GM18517 (cell line): ENCODE measurements at regions not wholly inside any gene's neighbourhood (a gene's known extent, or its start where the extent isn't known, plus 50 kb on each side); places are given as distances from the start of the nearest gene placed in this dataset.

Source experiments
- ATAC-seq: cut with Tn5 transposase; IDR thresholded peaks from one replicate; pipeline ENCODE4 v1.9.1; 2021; ENCODE audit warnings: mild to moderate bottlenecking, moderate library complexity; ENCODE audit not compliant: unreplicated experiment

DNA sequence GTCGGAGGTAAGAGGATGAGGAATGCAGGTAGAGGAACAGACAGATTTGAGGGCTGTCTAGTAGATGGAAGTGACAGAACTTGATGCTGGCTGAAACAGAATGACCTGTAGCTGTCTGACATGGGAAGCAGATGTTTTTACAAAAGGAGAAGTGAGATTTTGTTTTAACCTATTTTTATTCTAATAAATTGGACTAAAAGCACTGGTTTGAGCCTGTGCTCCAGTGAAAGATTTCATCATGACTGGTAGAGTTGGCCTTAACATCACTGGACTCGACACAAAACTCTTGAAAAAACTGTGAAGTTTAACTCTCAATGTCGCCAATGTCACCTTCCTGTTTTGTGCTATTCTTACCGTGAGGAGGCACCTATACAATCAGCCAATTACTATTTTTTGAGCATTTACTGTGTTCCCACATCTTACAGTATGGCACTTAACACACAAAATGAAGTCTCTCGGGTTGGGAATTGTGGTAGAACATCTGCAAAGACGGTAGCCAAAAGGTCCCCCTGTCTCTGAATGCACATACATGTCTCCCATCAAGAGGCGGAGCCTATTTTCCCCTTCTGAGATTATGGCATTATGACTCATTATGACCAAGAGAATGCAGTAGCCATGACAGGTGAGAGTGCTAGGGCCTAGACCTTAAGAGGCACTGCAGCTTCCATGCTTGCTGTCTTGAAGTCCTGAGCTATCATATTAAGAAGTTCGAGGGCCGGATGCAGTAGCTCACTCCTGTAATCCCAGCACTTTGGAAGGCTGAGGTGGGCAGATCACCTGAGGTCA, 93.2 kb downstream of the FOXF2 start:
- peak; percentile 84 for ATAC-seq

DNA sequence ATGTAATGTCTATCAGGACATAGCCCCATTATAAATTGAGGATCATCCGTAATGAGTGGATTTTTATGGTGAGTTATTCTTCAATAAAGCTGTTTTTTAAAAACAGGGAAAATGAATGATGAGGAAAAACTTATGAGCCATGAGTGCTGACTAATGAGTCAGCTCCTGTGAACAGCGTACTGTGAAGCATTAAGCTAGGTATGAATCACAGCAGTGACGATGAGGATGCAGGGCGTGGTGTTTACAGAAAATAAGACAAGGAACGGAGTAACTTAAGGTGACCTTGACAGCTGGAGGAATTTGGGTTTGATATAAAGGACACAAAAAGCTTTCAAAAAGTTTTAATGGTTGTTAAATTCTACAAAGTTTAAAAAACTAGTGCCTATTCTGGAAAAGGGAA, 96.3 kb downstream of the FOXF2 start:
- ATAC-seq = no peak

GRCh38 chr6:1486387-1486786, 97.0 kb downstream of the FOXF2 start:
- no peak for ATAC-seq

- no peak for ATAC-seq
These were observed 97.9 kb downstream of the FOXF2 start for GRCh38 chr6:1487239-1487638.

GRCh38 chr6:1491025-1491424, 101.6 kb downstream of the FOXF2 start:
- no peak for ATAC-seq

- no peak for ATAC-seq
These were observed 102.4 kb downstream of the FOXF2 start for GRCh38 chr6:1491591-1492319.

DNA sequence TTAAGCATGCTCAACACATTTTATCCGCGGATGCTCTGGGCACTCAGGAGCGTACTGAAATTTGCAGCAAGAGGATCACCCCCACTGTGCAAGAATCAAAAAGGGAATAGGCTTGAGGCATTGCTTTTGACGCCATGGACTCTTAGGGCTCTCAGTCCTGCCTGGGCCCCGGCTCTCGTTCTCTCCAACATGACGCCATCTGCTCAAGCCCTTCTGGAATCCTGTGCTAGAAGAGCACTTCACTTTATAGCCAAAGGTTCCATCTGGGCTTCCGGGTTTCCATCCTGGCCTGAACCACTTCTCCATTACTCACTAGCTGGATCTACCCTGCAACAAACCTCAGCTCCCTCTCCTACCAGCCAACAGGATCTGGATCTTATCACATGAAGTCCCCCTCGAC, 105.3 kb downstream of the FOXF2 start:
- no peak for ATAC-seq

- no peak for ATAC-seq
These were observed 106.0 kb downstream of the FOXF2 start for GRCh38 chr6:1495344-1495743.

- no peak for ATAC-seq
These were observed 106.7 kb downstream of the FOXF2 start for GRCh38 chr6:1496092-1496491.

DNA sequence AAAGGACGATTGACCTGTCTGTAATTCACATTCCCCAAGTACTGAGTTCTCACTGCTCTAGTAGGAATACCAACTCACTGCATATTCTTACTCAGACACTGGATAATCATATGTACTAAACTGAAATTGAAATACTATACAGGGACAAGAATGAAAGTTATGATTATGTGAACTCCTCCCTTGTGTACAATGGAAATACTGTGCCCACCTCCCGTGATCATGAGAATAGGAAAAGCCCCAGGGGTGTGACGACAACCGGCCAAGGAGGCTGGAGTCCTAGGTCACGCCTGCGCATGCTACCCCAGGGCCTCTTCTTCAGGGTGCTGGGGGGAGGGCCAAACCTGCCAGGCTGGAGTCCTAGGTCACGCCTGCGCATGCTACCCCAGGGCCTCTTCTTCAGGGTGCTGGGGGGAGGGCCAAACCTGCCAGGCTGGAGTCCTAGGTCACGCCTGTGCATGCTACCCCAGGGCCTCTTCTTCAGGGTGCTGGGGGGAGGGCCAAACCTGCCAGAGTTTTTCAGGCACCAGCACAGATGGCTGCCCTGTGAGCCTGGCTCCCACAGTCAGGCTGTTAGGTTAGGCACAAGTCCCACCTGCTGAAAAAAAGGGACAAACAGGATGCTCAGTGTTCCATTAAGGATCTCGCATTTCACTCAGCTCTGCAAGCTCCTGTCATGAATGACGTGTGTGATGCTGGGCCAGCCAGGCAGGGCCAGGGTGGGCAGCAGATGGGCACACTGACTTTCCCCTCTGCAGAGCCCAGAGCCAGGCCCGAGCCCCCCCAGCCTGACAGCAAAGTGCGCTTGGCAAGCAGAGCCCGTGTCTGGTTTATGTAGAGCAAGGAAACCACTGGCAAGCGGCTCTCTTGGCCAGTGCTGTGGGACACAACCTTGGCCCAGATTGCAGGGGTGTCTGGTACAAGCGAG, 107.7 kb downstream of the FOXF2 start:
- ATAC-seq = no peak

DNA sequence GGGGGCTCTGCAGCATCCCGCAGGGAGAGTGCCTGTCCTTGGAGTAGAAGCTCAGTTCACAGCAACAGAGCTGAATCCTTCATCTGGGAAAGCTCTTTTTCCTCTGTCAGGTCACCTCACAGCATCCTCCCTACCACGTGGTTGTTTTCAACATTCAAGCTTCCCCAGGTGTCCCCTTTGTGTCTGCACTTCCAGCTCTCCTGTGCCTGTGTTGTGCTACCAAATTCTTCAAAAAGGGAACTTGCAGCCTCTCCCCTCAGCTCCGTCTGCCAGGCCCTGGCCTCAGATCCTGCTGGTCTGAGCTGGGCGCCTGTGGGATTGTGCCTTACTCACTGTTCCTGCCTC, 108.4 kb downstream of the FOXF2 start:
- ATAC-seq = no peak

- no peak for ATAC-seq
These were observed 109.2 kb downstream of the FOXF2 start for GRCh38 chr6:1498491-1499113.

- ATAC-seq = no peak
These were observed 109.9 kb upstream of the FOXC1 start for GRCh38 chr6:1499777-1500176.

GRCh38 chr6:1500913-1501312, 108.8 kb upstream of the FOXC1 start:
- ATAC-seq = no peak

DNA sequence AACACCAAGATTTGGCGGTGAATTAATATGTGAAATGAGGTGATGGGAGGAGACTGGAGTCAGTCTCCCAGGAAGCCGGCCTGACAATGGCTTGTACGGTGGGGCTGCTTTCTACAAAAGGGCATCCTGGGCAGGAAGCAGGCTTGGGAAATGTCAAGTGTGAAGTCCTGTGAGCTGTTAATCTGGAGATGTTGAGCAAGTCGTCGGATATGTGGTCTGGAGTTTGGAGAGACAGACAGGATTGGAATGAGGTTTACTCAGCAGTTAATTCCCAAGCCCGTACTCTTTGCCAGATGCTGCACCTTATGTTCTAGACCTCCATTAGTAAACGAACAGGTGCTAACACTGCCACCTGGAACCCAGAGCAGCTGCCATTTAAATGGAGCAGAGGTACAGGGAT, 107.7 kb upstream of the FOXC1 start:
- ATAC-seq = no peak

GRCh38 chr6:1503811-1504210, 105.9 kb upstream of the FOXC1 start:
- ATAC-seq = no peak

- ATAC-seq = no peak
These were observed 105.2 kb upstream of the FOXC1 start for GRCh38 chr6:1504465-1504864.

GRCh38 chr6:1507251-1507650, 102.5 kb upstream of the FOXC1 start:
- no peak for ATAC-seq

DNA sequence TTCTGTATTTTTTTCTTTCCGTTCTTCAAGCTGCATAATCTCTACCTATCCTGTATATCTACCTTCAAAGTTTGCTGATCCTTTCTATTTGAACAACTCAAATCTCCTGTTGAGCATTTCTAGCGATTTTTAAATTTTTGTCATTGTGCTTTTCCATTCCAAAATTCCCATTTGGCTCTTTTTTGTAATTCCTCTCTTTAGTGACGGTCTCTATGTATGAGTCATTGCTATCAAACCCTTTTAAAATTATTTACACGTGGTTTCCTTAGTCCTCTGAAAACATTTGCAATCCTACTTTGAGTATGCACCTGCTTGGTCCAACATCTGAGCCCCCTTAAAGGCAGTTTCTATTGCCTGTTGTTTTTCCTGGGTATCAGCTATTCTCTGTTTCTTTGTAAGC, 100.5 kb upstream of the FOXC1 start:
- ATAC-seq = no peak

- ATAC-seq = no peak
These were observed 99.5 kb upstream of the FOXC1 start for GRCh38 chr6:1510239-1510638.

GRCh38 chr6:1513215-1513780, 96.4 kb upstream of the FOXC1 start:
- ATAC-seq = no peak
